ENCODE measurements at regions not wholly inside any gene's neighbourhood (a gene's known extent, or its start where the extent isn't known, plus 50 kb on each side); places are given as distances from the start of the nearest gene placed in this dataset.
"Not testable (repeated sequence)": the region's sequence is repeated elsewhere in the genome, so short reads cannot be mapped to it uniquely, and the experiment has no call there.

DNA sequence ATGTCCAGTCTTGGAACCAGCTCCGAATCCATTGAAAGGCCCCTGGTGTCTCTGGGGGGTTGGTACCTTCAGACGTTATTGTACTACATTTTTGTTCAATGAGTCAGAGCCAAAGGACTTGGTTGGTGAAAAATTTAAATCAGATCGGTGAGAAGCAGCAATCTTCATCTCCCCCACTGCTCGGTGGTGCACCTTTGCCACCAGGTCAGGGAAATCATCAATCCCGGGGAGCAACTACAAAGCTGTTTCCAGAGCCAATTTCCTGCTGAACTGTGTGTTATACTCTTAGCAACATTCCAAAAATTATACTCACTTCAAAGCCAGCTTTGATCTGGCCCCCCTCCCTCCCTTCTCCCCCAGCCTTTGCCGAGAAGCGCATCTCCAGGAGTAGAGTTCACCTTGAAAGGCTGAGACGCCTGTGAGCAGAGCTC is 375.2 kb upstream of the WWC1 start:
- peak in 1 of 11 donors; percentile 28 for DNase-seq (ENCODE audit: extremely low read depth in 1 of 11, low read depth in 9 of 11, low spot score in 4 of 11)

DNA sequence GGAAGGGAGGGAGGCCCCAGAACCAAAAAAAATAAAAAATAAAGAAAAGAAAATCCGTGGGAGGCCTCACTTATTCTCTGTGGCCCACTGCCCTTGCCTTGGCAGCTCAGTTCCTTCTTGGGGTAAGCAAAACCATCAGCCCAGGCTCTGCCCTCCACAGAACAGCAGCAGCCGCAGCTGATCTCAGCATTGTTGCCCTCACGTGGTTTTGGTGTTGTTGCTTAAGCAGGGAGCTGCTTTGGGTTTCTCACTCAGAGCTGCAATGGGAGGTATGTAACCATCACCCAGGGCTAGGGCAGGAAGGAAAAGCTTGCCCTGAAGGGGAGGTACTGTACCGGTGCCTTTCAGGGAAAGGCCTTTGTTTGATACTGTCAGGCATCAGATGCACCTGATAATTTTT is 374.7 kb upstream of the WWC1 start:
- no peak for DNase-seq (ENCODE audit: extremely low read depth in 1 of 11, low read depth in 9 of 11, low spot score in 4 of 11)

DNA sequence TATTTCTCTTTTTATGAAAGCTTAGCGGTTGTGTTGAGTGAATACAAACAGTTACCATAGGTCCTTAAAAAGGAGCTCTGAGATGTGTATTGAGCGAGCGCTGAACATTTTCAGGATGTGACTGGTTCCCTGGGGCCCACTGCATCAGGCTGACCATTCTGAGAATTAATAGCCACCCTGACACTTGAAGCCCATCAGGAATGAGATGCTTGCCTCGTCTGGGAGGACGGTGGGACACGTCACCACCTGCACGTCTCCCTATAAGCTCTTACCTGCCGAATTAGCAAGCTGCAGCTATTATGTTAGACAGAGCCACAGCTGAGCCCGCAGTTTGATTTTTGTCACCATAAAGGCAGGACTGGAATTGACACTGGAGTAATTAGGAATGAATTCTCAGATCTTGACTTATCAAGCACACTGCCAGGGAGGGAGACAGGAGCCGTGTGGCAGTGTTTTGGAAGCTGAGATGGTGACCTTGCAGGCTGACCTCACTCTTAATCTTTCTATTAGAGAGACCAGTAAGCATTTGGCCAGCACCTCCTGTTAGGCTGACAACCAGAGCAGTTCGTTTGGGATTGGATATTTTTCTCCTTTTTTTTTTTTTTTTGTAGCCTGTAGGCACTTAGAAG is 373.1 kb upstream of the WWC1 start:
- DNase-seq (ENCODE audit: extremely low read depth in 1 of 11, low read depth in 9 of 11, low spot score in 4 of 11): no peak

DNA sequence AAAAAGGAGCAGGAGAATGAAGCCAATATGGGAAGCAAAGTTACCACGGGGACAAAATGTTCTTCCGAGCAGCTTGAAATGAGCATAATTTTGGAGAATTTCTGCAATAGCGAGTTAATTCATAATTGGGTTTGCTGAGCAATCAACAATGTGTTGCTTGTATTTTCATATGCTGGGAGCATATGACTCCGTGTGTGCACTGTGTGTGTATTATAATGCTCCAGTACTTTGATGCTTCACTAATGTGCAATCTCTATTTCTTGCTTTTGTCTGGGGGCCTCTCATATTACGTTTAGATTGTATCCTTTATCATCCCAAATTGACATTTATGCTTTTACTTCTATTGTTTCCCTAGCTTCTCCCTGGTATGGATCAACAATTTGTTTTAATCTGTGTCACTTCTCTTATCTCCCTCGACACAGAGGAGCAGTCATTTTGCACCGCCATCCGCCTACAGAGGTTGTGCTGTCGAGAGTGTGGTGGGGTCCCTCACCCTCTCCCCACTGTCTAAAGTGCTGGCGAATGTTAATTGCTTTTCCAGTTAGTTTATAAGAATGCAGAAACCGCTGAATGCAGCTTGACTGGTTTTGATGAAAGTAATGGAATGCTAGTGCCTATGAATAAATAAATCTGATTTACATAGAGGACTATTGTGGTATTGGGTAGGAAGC is 372.5 kb upstream of the WWC1 start:
- peak in 1 of 11 donors; percentile 32 for DNase-seq (ENCODE audit: extremely low read depth in 1 of 11, low read depth in 9 of 11, low spot score in 4 of 11)

DNA sequence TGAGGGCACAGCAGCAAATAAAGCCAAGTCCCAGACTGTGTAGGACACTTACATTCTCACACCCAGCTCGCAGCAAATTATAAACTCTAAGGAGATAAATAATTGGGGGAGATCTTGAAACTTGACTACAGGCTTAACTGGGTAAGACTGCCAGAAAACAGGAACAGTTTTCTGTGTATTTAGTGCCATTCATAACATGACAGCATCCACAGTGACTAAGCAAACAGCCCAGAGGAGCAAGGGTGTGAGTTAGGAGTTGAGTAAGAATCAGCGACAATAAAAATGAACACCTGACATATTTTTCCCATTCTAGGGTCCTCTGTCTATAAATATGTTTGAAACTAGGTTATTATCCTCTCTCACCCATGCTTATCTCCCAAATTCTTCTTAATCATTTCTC is 370.9 kb upstream of the WWC1 start:
- DNase-seq (ENCODE audit: extremely low read depth in 1 of 11, low read depth in 9 of 11, low spot score in 4 of 11): no peak

DNA sequence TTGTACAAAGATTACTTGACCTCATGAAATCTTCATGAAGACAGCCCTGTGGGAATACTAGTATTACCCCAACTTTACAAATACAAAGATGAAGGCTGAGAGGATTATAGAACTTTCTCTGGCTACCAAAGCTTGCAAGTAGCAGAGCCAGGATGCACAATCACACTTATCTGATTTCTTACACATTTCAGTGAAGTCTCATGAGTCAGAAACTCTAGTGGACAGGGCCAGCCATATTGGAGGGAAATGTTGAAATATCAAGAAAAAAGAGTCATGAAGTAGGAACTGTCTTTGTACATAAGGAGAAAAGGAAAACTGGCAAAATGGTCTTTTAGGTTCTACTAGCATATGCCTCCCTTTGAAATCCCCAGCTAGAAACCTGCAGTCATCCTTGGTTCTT is 369.6 kb upstream of the WWC1 start:
- no peak for DNase-seq (ENCODE audit: extremely low read depth in 1 of 11, low read depth in 9 of 11, low spot score in 4 of 11)

DNA sequence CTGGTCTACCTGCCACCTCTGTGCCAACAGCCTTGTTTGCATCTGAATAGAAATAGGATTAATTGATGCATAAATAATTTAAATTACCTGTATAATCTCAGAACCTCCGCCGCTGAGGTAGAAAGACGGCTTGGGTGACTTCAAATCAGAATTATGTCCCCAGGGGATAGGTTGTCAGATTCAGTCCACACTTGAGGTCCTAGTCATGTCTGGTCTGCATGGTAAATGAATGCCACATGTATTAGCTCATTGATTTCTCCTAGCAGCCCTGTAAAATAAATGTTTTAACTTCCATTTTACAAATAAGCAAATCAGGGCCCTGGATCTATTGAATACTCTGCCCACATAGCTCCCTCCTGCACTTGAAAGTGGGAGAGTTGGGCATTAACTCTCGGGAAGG is 368.0 kb upstream of the WWC1 start:
- DNase-seq (ENCODE audit: extremely low read depth in 1 of 11, low read depth in 9 of 11, low spot score in 4 of 11): no peak

DNA sequence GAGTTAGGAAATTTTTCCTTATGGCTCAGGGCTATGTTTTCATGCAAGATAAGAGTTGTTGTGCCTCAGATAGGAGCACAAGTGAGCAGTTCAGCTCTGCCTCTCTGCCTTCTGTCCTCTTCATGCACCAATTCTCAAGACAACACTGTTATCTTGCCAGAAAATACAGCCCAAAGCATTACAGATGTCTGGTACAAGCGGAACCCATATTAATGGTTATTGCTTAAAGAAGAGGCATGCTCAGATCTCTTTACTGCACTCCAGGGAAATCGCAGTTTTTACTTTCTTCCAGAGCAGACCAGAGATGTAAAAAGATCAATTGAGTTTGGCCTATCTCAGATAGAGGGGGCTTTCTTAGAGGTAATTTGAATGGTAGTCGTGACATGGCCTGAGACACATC is 361.6 kb upstream of the WWC1 start:
- DNase-seq (ENCODE audit: extremely low read depth in 1 of 11, low read depth in 9 of 11, low spot score in 4 of 11): no peak

DNA sequence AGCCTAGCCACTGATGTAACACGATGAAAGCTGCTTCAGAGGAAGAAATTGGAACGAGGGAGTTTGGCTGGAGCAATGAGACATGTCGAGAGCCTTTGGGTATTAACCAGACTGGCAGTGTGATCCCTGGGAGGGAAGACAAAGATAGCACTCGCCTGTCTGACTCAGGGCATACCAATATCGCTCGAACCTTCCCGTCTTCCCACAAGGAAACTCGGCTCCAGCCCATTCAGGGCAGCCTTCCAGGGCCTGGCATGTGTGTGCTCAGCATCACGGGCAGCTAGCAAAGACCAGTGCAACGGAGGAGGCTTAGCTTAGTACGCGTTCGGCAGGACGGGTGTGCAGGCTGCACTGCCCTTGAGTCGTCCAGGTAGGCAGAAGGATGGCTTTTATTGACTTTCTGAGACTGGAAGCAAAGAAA is 356.9 kb upstream of the WWC1 start:
- DNase-seq (ENCODE audit: extremely low read depth in 1 of 11, low read depth in 9 of 11, low spot score in 4 of 11): no peak

DNA sequence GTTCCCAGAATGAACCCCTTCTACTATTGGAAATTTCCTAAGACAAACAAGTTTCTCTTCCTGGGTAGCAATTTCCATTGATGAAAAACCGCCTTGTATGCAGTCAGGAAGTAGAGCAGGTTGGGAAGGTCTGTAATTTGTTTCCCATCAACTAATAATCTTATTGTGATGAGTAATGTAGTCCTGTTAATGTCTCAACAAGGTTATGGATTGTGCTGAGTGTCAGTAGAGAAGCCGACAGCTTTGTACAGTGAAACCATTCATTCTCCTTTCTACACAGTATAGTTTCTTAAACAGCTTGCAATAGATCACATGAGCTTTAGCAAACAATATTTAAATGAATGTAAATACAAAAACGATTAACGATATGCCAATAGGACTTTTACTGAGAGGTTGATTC is 355.4 kb upstream of the WWC1 start:
- no peak for DNase-seq (ENCODE audit: extremely low read depth in 1 of 11, low read depth in 9 of 11, low spot score in 4 of 11)

DNA sequence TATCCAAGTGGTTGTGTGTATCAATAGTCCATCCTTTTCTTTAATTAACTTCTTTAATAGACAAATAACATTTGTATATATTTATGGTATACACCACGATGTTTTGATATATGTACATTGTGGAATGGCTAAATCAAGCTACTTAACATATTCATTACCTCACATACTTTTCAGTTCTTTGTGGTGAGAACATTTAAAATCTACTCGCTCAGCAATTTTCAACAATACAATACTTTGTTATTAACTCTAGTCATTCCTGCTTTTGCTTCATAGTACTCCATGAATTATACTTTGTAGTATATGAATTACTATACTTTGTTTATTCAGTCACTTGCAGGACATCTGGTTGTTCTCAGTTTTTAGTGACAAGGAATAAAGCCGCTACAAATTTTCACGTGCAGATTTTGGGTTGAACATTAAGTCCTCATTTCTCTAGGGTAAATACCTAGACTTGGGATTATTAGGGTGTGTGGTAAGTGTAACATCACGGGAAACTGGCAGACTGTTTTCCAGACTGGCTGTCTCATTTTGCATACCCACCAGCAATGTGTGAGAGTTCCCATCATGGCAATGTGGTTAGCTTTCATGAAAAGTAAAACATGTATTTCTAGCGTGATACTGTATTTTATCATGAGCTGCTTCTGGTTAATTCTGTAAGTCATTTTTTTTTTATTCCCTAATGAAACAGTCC is 354.4 kb upstream of the WWC1 start:
- no peak for DNase-seq (ENCODE audit: extremely low read depth in 1 of 11, low read depth in 9 of 11, low spot score in 4 of 11)

DNA sequence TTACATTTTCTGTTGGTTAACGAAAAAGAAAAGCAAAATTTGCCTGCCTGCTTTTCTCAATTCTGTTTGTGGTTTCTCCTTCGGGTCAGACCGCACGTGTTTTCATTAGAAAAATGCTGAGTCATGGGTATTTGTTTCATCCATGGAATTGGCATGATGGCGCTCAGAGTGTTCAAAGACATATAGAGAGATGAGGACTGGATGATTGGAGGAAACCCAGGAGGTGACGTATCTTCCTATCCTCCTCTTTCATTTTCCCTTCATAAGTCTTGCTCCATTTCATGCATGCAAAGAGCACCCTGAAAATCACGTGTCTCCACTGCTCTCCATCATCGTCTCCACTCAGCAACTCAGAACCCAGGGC is 353.8 kb upstream of the WWC1 start:
- DNase-seq (ENCODE audit: extremely low read depth in 1 of 11, low read depth in 9 of 11, low spot score in 4 of 11): no peak

DNA sequence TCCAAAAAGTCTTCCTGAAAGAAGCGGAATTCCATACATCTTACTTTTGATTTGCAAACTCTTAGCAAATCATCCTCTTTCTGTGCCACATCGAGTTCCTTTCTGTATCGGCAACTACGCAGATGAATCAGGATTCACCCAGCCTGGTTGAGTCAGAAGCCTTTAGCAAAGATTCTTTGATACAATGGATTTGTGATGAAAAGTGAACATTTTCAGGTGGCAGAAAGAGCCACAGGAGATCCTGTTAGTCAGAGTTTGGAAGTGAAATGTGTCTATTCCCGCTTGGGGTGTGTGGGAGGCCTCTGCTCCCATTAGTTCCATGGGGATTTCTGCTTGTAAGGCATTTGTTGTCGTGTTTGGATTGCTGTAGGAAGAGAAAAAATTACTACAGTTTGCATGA is 351.8 kb upstream of the WWC1 start:
- DNase-seq (ENCODE audit: extremely low read depth in 1 of 11, low read depth in 9 of 11, low spot score in 4 of 11): no peak

DNA sequence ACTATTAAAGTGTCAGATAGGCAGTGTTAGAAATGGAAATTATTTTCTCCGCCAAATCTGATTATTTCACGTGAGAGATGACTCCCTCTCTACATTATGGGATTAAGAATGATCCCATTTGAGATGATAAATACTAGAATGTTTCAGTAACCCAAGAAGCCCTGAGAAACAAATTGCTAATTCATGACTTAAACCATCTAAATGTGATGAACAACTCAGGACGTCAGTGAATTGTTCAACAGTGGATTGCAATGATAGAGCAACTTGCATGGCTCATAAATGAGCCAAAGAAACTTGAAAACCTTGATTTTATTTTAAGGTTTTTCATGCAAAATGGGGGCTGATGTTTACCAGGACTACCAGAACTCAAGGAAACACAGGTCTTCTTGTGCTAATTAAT is 350.5 kb upstream of the WWC1 start:
- no peak for DNase-seq (ENCODE audit: extremely low read depth in 1 of 11, low read depth in 9 of 11, low spot score in 4 of 11)

DNA sequence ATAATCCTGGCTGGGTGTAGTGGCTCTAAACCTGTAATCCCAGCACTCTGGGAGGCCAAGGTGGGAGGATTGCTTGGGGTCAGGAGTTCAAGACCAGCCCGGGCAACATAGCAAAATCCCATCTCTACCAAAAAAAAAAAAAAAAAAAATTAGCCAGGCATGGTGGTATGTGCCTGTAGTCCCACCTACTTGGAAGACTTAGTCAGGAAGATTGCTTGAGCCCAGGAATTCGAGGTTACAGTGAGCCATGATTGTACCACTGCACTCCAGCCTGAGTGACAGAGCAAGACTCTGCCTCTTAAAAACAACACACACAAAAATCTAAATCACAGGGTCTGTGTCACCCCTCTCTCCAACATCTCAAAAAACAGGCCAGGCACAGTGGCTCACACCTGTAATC is 349.9 kb upstream of the WWC1 start:
- DNase-seq (ENCODE audit: extremely low read depth in 1 of 11, low read depth in 9 of 11, low spot score in 4 of 11): not testable (repeated sequence)

DNA sequence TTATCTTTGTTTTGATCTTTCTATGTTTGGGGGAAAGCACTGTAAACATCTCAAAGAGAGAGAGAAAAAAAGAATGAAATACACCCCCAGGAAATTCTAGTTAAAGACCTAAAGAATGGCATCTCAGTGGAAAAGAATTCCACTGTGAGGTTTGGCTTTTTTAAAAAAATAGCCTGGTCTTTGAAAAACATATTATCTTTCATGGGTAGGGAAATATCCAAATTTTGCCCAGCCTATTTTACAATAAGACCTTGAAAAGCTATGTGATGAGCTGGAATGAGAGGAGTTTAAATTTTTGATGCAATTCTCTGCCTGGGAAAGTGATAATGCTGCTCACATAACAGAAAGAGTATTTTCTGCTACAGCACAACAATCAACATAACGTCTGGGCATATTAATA is 348.1 kb upstream of the WWC1 start:
- no peak for DNase-seq (ENCODE audit: extremely low read depth in 1 of 11, low read depth in 9 of 11, low spot score in 4 of 11)

DNA sequence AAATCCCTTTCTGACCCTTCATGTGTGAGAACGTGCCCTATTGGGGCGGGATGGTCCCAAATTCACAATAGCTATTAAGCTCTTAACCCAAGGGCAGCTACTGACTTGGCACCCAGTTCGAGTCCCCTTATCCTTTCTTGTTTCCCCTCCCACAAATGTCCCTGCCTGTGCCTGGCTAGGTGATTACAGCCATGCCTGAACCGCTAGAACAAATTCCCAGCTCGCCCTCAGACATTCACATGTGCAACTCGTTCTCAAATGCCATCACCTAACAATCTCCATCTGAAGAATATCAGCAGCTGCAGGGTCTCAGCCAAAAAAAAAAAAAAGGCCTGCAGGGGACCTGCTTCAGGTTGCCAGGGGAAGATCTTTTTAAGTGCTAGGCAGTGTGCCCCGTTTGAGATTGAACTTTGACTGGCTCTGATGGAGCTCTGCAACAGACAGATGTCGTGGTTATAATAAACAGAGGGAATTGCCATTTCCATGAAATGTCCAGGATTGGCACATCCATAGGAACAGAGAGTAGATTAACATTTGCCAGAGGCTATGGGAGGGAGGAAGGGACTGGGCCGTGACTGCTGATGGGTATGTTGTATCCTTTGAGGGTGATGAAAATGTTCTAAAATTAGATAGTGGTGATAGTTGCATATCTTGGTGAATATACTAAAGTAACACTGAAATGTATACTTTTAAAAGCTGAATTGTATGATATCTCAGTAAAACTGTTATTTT is 347.2 kb upstream of the WWC1 start:
- DNase-seq (ENCODE audit: extremely low read depth in 1 of 11, low read depth in 9 of 11, low spot score in 4 of 11): no peak

DNA sequence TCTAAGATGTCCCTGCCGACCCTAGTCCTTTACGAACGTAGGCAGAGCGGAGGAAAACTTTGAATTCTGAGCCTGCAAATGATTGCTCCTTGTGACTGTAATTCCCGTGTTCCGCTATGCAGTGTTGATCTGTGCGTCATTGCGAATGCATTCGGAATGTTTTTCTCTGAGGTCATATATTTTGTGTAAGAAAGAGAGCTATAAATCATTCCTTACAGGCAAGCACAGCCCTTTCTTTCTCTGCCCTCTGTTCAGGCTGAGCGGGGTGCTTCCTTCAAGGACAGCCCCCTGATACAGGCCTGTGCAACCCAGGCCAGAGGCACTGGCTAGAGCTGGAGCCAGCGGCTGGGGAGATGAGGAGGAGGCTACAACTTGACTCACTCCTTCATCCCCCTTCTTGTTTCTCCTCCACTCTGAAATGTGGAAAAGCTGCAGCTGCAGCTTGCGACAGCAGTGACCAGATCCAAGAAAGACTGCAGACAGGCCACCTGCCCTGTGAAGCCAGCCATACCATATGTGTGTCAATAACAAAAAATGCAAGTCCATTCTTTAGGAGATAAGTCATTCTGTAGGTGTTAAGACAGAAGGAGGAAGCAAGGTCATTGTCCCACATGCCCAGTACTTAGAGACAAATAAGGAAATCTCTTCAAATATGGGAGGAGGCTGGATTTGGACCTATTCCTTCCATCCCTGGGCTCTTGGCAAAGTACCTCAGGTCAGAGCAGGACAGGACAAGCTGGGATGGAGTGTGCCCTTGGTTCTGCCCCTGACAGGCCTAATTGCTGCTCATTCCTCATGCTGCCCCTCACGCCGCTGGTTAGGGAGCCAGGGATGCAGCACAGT is 345.7 kb upstream of the WWC1 start:
- DNase-seq (ENCODE audit: extremely low read depth in 1 of 11, low read depth in 9 of 11, low spot score in 4 of 11): peak in 8 of 11 donors; percentile 25 to 67 (median 50)

DNA sequence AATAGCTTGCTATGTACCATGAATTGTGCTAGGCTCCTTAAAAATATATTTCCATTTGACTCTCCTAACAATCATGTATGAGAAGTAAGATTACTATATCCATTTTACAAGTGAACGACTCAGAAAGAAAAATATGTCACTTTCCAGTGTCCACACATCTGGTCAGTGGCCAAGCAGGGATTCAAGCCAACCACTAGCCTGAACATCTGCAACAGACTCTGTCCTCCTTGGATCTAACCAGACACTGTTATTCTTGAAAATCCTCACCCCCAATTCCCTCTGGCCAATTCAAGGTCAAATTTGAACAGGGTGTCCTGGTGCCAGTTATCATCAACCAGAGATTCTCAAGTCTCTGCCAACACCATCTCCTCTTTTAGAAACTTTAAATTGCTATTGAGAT is 344.1 kb upstream of the WWC1 start:
- DNase-seq (ENCODE audit: extremely low read depth in 1 of 11, low read depth in 9 of 11, low spot score in 4 of 11): no peak

Data from renal cortex interstitium (tissue), 11 donors.